ENCODE measurements at regions not wholly inside any gene's neighbourhood (a gene's known extent, or its start where the extent isn't known, plus 50 kb on each side); places are given as distances from the start of the nearest gene placed in this dataset.

GRCh38 chr2:56801770-56802169 is 618.0 kb downstream of the CCDC85A start:
- CTCF ChIA-PET: no interaction called here
- H3K36me3 Mint-ChIP-seq: no peaks in the 10 kb centered on the region
- Histone ChIP-seq H3K4me3 (ENCODE audit: low read length) (no peak overlapping the region), H3K27ac (ENCODE audit: low read depth, low read length) (no peak overlapping the region), H3K9me3 (ENCODE audit: low read length) (no peaks in the 10 kb centered on the region), H3K27me3 (ENCODE audit: insufficient read depth, low read length, poor library complexity, severe bottlenecking) (no peaks in the 10 kb centered on the region), H3K4me1 (ENCODE audit: insufficient read depth, low read length) (no peaks in the 10 kb centered on the region), H3K36me3 (ENCODE audit: insufficient read depth, low read length) (no peaks in the 10 kb centered on the region)
- H3K4me3 Mint-ChIP-seq: no peak overlapping the region
- H3K27ac Mint-ChIP-seq: no peak overlapping the region
- no peak for DNase-seq
- H3K4me1 Mint-ChIP-seq: no peaks in the 10 kb centered on the region
- POLR2A ChIA-PET: no interaction called here
- H3K9me3 Mint-ChIP-seq: peaks cover 1 to 57% (median 18%) of the 10 kb centered on the region in 5 donors
- no peaks in the 10 kb centered on the region for H3K27me3 Mint-ChIP-seq

GRCh38 chr2:56803596-56803995 is 619.8 kb downstream of the CCDC85A start:
- Mint-ChIP-seq H3K4me3 (no peak overlapping the region), H3K9me3 (peaks cover 0 to 50% (median 18%) of the 10 kb centered on the region in 5 donors), H3K27ac (no peak overlapping the region), H3K4me1 (no peaks in the 10 kb centered on the region), H3K36me3 (no peaks in the 10 kb centered on the region), H3K27me3 (no peaks in the 10 kb centered on the region)
- ChIA-PET CTCF (no interaction called here), POLR2A (no interaction called here)
- Histone ChIP-seq H3K36me3 (ENCODE audit: insufficient read depth, low read length) (no peaks in the 10 kb centered on the region), H3K27ac (ENCODE audit: low read depth, low read length) (no peak overlapping the region), H3K27me3 (ENCODE audit: insufficient read depth, low read length, poor library complexity, severe bottlenecking) (no peaks in the 10 kb centered on the region), H3K9me3 (ENCODE audit: low read length) (no peaks in the 10 kb centered on the region), H3K4me1 (ENCODE audit: insufficient read depth, low read length) (no peaks in the 10 kb centered on the region), H3K4me3 (ENCODE audit: low read length) (no peak overlapping the region)
- DNase-seq: no peak

DNA sequence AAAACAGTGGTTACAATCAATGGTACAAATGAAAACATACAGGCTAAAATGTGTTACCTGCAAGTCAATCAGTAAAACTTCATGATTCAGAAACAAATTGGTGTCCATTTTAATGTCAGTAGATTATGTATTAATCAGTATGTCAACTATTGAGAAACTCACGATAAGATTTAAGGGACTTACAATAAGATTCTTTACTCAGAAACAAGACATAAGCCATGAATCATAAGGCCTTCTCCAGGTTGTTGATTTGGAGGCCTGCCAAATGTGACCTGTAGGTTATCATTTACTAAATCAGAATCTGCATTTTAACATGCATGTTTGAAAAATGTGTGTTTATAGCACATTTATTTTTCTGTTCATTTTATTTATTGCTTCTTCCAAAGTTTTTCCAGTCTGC is 623.1 kb downstream of the CCDC85A start:
- H3K27ac ChIP-seq (ENCODE audit: low read depth, low read length): no peak overlapping the region
- H3K4me1 ChIP-seq (ENCODE audit: insufficient read depth, low read length): no peaks in the 10 kb centered on the region
- no peaks in the 10 kb centered on the region for H3K36me3 ChIP-seq (ENCODE audit: insufficient read depth, low read length)
- ChIA-PET CTCF (no interaction called here), POLR2A (no interaction called here)
- Mint-ChIP-seq H3K27ac (no peak overlapping the region), H3K4me3 (no peak overlapping the region), H3K27me3 (no peaks in the 10 kb centered on the region), H3K36me3 (no peaks in the 10 kb centered on the region), H3K4me1 (no peaks in the 10 kb centered on the region), H3K9me3 (peaks cover 0 to 42% (median 11%) of the 10 kb centered on the region in 5 donors)
- H3K9me3 ChIP-seq (ENCODE audit: low read length): no peaks in the 10 kb centered on the region
- no peak overlapping the region for H3K4me3 ChIP-seq (ENCODE audit: low read length)
- H3K27me3 ChIP-seq (ENCODE audit: insufficient read depth, low read length, poor library complexity, severe bottlenecking): no peaks in the 10 kb centered on the region
- DNase-seq: no peak

DNA sequence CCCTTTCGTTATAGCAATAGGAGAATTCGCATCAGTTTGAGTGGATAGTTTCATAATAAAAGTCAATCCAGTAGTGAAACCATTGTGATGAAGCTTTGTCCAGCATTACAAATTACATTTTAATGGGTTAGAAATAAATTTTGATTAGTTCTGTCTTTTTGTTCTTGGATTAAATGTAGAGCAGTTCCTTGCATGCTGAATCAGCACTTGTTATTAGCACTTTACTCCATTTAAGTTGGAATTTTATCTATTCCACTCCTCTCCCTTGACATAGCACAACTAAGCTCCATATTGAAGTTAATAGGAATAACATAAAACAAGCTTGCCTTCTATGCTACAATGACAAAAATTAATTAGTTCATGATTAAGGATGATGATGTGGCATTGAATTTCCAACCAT is 624.1 kb downstream of the CCDC85A start:
- Histone ChIP-seq H3K4me3 (ENCODE audit: low read length) (no peak overlapping the region), H3K9me3 (ENCODE audit: low read length) (no peaks in the 10 kb centered on the region), H3K27ac (ENCODE audit: low read depth, low read length) (no peak overlapping the region), H3K36me3 (ENCODE audit: insufficient read depth, low read length) (no peaks in the 10 kb centered on the region), H3K27me3 (ENCODE audit: insufficient read depth, low read length, poor library complexity, severe bottlenecking) (no peaks in the 10 kb centered on the region), H3K4me1 (ENCODE audit: insufficient read depth, low read length) (no peaks in the 10 kb centered on the region)
- ChIA-PET CTCF (no interaction called here), POLR2A (no interaction called here)
- H3K9me3 Mint-ChIP-seq: peaks cover 0 to 43% (median 8%) of the 10 kb centered on the region in 5 donors
- no peaks in the 10 kb centered on the region for H3K4me1 Mint-ChIP-seq
- H3K4me3 Mint-ChIP-seq: no peak overlapping the region
- H3K36me3 Mint-ChIP-seq: no peaks in the 10 kb centered on the region
- no peak for DNase-seq
- H3K27me3 Mint-ChIP-seq: no peaks in the 10 kb centered on the region
- H3K27ac Mint-ChIP-seq: no peak overlapping the region

- peaks cover 7 to 29% (median 11%) of the 10 kb centered on the region in 5 donors for H3K9me3 Mint-ChIP-seq
- Histone ChIP-seq H3K4me1 (ENCODE audit: insufficient read depth, low read length) (no peaks in the 10 kb centered on the region), H3K4me3 (ENCODE audit: low read length) (no peak overlapping the region), H3K27me3 (ENCODE audit: insufficient read depth, low read length, poor library complexity, severe bottlenecking) (no peaks in the 10 kb centered on the region), H3K27ac (ENCODE audit: low read depth, low read length) (no peak overlapping the region), H3K36me3 (ENCODE audit: insufficient read depth, low read length) (no peaks in the 10 kb centered on the region), H3K9me3 (ENCODE audit: low read length) (no peaks in the 10 kb centered on the region)
- DNase-seq: no peak
- ChIA-PET POLR2A (no interaction called here), CTCF (no interaction called here)
- no peak overlapping the region for H3K27ac Mint-ChIP-seq
- no peaks in the 10 kb centered on the region for H3K36me3 Mint-ChIP-seq
- no peaks in the 10 kb centered on the region for H3K27me3 Mint-ChIP-seq
- H3K4me3 Mint-ChIP-seq: no peak overlapping the region
- no peaks in the 10 kb centered on the region for H3K4me1 Mint-ChIP-seq
These were observed 627.6 kb downstream of the CCDC85A start for GRCh38 chr2:56811401-56811800.

DNA sequence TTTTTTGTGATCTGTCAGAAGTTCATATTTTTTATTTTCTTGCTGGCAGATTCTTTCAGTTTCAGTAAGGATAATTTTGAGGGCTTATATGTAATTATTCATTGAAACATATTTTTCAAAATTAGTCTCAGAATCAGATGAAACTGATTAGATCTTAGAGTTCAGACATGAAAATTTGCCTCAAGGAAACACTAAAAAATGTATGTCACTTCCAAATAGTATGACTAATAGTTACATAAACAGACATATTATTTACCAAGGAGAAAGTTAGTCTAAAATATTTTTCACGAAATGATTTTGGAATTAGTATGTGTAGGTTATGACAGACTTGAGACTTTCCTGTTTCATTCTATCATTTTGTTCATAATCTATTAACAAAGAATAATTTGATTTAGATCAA is 628.6 kb downstream of the CCDC85A start:
- H3K36me3 ChIP-seq (ENCODE audit: insufficient read depth, low read length): no peaks in the 10 kb centered on the region
- H3K9me3 Mint-ChIP-seq: peaks cover 8 to 29% (median 12%) of the 10 kb centered on the region in 5 donors
- no peak overlapping the region for H3K27ac Mint-ChIP-seq
- H3K27me3 ChIP-seq (ENCODE audit: insufficient read depth, low read length, poor library complexity, severe bottlenecking): no peaks in the 10 kb centered on the region
- no peak overlapping the region for H3K27ac ChIP-seq (ENCODE audit: low read depth, low read length)
- POLR2A ChIA-PET: no interaction called here
- H3K9me3 ChIP-seq (ENCODE audit: low read length): no peaks in the 10 kb centered on the region
- no peaks in the 10 kb centered on the region for H3K36me3 Mint-ChIP-seq
- no peaks in the 10 kb centered on the region for H3K4me1 ChIP-seq (ENCODE audit: insufficient read depth, low read length)
- no peak overlapping the region for H3K4me3 ChIP-seq (ENCODE audit: low read length)
- H3K4me1 Mint-ChIP-seq: no peaks in the 10 kb centered on the region
- DNase-seq: no peak
- no peaks in the 10 kb centered on the region for H3K27me3 Mint-ChIP-seq
- CTCF ChIA-PET: no interaction called here
- no peak overlapping the region for H3K4me3 Mint-ChIP-seq

GRCh38 chr2:56813490-56813889 is 629.7 kb downstream of the CCDC85A start:
- Mint-ChIP-seq H3K27ac (no peak overlapping the region), H3K36me3 (no peaks in the 10 kb centered on the region), H3K27me3 (no peaks in the 10 kb centered on the region), H3K4me3 (no peak overlapping the region), H3K4me1 (no peaks in the 10 kb centered on the region), H3K9me3 (peaks cover 14 to 25% (median 15%) of the 10 kb centered on the region in 5 donors)
- DNase-seq: no peak
- H3K9me3 ChIP-seq (ENCODE audit: low read length): no peaks in the 10 kb centered on the region
- no peak overlapping the region for H3K4me3 ChIP-seq (ENCODE audit: low read length)
- no peaks in the 10 kb centered on the region for H3K27me3 ChIP-seq (ENCODE audit: insufficient read depth, low read length, poor library complexity, severe bottlenecking)
- no peak overlapping the region for H3K27ac ChIP-seq (ENCODE audit: low read depth, low read length)
- ChIA-PET POLR2A (no interaction called here), CTCF (no interaction called here)
- no peaks in the 10 kb centered on the region for H3K36me3 ChIP-seq (ENCODE audit: insufficient read depth, low read length)
- H3K4me1 ChIP-seq (ENCODE audit: insufficient read depth, low read length): no peaks in the 10 kb centered on the region

DNA sequence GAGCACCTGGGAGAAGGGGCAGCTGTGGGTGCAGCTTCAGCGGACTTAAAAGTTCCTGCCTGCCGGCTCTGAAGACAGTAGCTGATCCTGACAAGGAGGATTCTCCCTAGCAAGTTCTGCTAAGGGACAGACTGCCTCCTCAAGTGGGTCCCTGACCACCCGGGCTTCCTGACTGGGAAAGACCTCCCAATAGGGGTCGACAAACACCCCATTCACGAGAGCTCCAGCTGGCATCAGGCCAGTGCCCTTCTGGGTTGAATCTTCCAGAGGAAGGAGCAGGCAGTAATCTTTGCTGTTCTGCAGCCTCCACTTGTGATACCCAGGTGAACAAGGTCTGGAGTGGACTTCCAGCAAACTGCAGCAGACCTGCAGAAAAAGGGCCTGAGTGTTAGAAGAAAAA is 632.9 kb downstream of the CCDC85A start:
- CTCF ChIA-PET: no interaction called here
- no peak overlapping the region for H3K4me3 ChIP-seq (ENCODE audit: low read length)
- no peak overlapping the region for H3K27ac ChIP-seq (ENCODE audit: low read depth, low read length)
- no peaks in the 10 kb centered on the region for H3K27me3 Mint-ChIP-seq
- no peaks in the 10 kb centered on the region for H3K36me3 ChIP-seq (ENCODE audit: insufficient read depth, low read length)
- no peaks in the 10 kb centered on the region for H3K4me1 Mint-ChIP-seq
- H3K27ac Mint-ChIP-seq: no peak overlapping the region
- no peak overlapping the region for H3K4me3 Mint-ChIP-seq
- DNase-seq: no peak
- H3K4me1 ChIP-seq (ENCODE audit: insufficient read depth, low read length): no peaks in the 10 kb centered on the region
- POLR2A ChIA-PET: no interaction called here
- H3K27me3 ChIP-seq (ENCODE audit: insufficient read depth, low read length, poor library complexity, severe bottlenecking): no peaks in the 10 kb centered on the region
- no peaks in the 10 kb centered on the region for H3K9me3 ChIP-seq (ENCODE audit: low read length)
- H3K9me3 Mint-ChIP-seq: peaks cover 24 to 39% (median 27%) of the 10 kb centered on the region in 5 donors
- H3K36me3 Mint-ChIP-seq: no peaks in the 10 kb centered on the region

GRCh38 chr2:56831780-56832179 is 648.0 kb downstream of the CCDC85A start:
- DNase-seq: no peak
- POLR2A ChIA-PET: no interaction called here
- Mint-ChIP-seq H3K4me3 (no peak overlapping the region), H3K9me3 (peaks cover 5 to 24% (median 6%) of the 10 kb centered on the region in 5 donors), H3K27me3 (no peaks in the 10 kb centered on the region), H3K4me1 (no peaks in the 10 kb centered on the region), H3K36me3 (peaks cover 0 to 1% (median 0%) of the 10 kb centered on the region in 3 donors), H3K27ac (no peak overlapping the region)
- no peak overlapping the region for H3K27ac ChIP-seq (ENCODE audit: low read depth, low read length)
- no peaks in the 10 kb centered on the region for H3K9me3 ChIP-seq (ENCODE audit: low read length)
- CTCF ChIA-PET: no interaction called here
- H3K27me3 ChIP-seq (ENCODE audit: insufficient read depth, low read length, poor library complexity, severe bottlenecking): no peaks in the 10 kb centered on the region
- H3K4me3 ChIP-seq (ENCODE audit: low read length): no peak overlapping the region
- no peaks in the 10 kb centered on the region for H3K36me3 ChIP-seq (ENCODE audit: insufficient read depth, low read length)
- H3K4me1 ChIP-seq (ENCODE audit: insufficient read depth, low read length): no peaks in the 10 kb centered on the region

All from CD8-positive, alpha-beta memory T cell (primary cell).